ENCODE measurements at regions not wholly inside any gene's neighbourhood (a gene's known extent, or its start where the extent isn't known, plus 50 kb on each side); places are given as distances from the start of the nearest gene placed in this dataset.

DNA sequence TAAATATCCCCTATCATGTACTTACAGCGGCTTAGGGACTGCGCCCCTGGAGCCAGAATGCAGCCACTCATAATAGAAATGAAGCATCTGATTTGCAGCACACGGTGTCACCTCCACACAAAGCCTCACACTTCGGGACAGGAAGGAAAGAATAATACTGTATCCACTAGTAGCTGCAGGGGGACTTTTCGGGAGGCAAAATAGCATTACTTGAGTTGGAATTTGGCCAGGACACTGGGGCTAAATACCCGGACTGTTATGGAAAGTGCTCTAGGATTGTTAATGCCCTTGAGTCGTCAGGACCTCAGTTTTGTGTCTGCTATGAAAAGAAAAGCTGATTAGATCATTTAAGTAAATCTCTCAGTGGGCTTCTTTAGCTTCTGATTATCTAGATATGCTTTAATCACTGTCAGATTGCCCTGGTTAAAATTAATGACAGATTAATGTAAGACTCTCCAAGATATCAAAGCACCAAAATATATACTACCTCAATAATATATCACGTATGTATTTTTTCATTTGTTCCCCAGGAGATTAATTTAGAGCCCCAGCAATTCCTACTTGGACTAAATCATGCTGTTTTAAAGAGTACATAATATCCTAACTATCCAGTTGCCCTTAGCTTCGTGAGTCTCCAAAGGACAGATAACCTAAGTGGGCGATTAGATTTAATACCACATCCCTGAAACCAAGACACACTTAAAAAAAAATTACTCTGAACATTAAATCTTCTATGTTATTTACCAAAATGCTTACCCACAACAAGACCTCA, 173.0 kb upstream of the NEBL start:
- ChIA-PET POLR2A (ENCODE audit: unreplicated experiment) (no interaction called here), CTCF (no interaction called here)
- H2AFZ ChIP-seq, result no peak overlapping the region
- no peaks in the 10 kb centered on the region for H3K9me2 ChIP-seq (ENCODE audit: insufficient read depth)
- no peaks in the 10 kb centered on the region for H3K36me3 ChIP-seq (ENCODE audit: low read depth)
- H3K4me3 ChIP-seq, result no peak overlapping the region
- H3K79me2 ChIP-seq (ENCODE audit: low read depth), result no peaks in the 10 kb centered on the region
- DNase-seq, result no peak
- intact Hi-C loops (cut with micrococcal nuclease; ENCODE audit: unreplicated experiment), result no loop called here
- no peaks in the 10 kb centered on the region for H3K9me3 ChIP-seq (ENCODE audit: insufficient read depth, low read depth)
- H3K4me2 ChIP-seq, result no peak overlapping the region
- H3K4me1 ChIP-seq (replicated peaks; ENCODE audit: insufficient read depth), result no peaks in the 10 kb centered on the region
- H4K20me1 ChIP-seq (ENCODE audit: insufficient read depth), result no peaks in the 10 kb centered on the region
- no peaks in the 10 kb centered on the region for H3F3A ChIP-seq (ENCODE audit: insufficient read depth, low read depth)
- H3K27me3 ChIP-seq (ENCODE audit: insufficient read depth, low read depth), result no peaks in the 10 kb centered on the region
- no TSS peak for BruUV-seq (replicated peaks)
- no peak for TF ChIP-seq EZH2 (IDR thresholded peaks at IDR 0.05; ENCODE audit: low read depth)
- TF ChIP-seq, protein P1, sequence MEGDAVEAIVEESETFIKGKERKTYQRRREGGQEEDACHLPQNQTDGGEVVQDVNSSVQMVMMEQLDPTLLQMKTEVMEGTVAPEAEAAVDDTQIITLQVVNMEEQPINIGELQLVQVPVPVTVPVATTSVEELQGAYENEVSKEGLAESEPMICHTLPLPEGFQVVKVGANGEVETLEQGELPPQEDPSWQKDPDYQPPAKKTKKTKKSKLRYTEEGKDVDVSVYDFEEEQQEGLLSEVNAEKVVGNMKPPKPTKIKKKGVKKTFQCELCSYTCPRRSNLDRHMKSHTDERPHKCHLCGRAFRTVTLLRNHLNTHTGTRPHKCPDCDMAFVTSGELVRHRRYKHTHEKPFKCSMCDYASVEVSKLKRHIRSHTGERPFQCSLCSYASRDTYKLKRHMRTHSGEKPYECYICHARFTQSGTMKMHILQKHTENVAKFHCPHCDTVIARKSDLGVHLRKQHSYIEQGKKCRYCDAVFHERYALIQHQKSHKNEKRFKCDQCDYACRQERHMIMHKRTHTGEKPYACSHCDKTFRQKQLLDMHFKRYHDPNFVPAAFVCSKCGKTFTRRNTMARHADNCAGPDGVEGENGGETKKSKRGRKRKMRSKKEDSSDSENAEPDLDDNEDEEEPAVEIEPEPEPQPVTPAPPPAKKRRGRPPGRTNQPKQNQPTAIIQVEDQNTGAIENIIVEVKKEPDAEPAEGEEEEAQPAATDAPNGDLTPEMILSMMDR (conservative IDR thresholded peaks at IDR 0.05), result no peak
- H3K27ac ChIP-seq, result no peak overlapping the region

DNA sequence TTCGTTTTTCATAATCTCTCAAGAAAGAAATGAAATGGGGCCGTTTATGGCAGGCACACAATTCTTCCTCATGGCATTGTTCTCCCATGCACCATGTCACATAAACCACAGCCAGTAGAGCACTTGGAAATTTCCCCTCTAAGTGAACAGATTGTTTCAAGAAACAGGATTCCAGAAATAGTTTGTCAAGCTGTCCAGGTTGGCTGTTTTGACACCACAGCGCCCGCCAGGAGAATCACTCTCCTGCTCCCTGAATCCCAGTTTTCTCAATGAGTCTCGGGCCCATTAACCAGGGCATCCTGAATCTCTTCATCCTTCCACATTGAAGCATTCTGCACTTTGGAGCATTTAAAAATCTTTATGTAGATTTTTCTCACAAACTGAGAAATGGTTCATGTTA, 172.2 kb upstream of the NEBL start:
- BruUV-seq (replicated peaks), result no TSS peak
- H3F3A ChIP-seq (ENCODE audit: insufficient read depth, low read depth), result no peaks in the 10 kb centered on the region
- no peaks in the 10 kb centered on the region for H4K20me1 ChIP-seq (ENCODE audit: insufficient read depth)
- no peak for DNase-seq
- TF ChIP-seq EZH2 (IDR thresholded peaks at IDR 0.05; ENCODE audit: low read depth), result no peak
- TF ChIP-seq, protein P1 (conservative IDR thresholded peaks at IDR 0.05), result no peak
- H3K27ac ChIP-seq, result no peak overlapping the region
- no peak overlapping the region for H2AFZ ChIP-seq
- no peak overlapping the region for H3K4me3 ChIP-seq
- no peak overlapping the region for H3K4me2 ChIP-seq
- no peaks in the 10 kb centered on the region for H3K27me3 ChIP-seq (ENCODE audit: insufficient read depth, low read depth)
- intact Hi-C loops (cut with micrococcal nuclease; ENCODE audit: unreplicated experiment), result no loop called here
- no peaks in the 10 kb centered on the region for H3K4me1 ChIP-seq (replicated peaks; ENCODE audit: insufficient read depth)
- H3K36me3 ChIP-seq (ENCODE audit: low read depth), result no peaks in the 10 kb centered on the region
- ChIA-PET POLR2A (ENCODE audit: unreplicated experiment) (no interaction called here), CTCF (no interaction called here)
- H3K79me2 ChIP-seq (ENCODE audit: low read depth), result no peaks in the 10 kb centered on the region
- no peaks in the 10 kb centered on the region for H3K9me2 ChIP-seq (ENCODE audit: insufficient read depth)
- no peaks in the 10 kb centered on the region for H3K9me3 ChIP-seq (ENCODE audit: insufficient read depth, low read depth)

DNA sequence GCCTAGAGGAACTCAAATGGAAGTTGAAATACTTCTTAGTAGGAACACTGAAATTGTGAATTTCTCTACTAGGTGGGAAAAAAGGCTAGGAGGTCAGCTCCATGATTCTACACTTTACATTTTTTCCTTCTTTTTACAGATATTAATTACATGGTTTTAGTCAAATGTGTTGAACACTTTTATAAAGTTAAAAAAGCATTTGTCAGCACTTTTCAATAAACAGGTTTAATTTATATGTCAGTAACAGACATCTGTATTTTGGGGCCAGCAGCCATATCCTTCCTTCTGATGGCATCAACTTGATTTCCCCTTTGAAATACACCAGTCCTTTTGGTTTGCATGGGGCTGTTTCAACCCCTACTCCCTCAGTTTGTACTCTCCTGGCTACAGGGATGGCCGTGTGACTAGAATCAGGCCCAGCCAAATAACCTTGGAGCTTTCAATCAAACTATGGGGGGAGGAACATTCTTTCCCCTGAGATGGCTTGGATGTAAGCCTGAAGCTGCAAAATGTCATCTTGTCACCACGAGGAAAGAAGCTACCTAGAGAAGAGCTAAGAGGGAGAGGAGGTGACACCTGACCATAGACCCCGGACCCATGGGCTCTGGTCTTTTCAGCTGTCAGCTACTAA, 171.0 kb upstream of the NEBL start:
- POLR2A ChIA-PET (ENCODE audit: unreplicated experiment), result no interaction called here
- no TSS peak for BruUV-seq (replicated peaks)

More for the DNA sequence above, 171.0 kb upstream of the NEBL start:
- no peaks in the 10 kb centered on the region for H4K20me1 ChIP-seq (ENCODE audit: insufficient read depth)
- no peaks in the 10 kb centered on the region for H3K9me2 ChIP-seq (ENCODE audit: insufficient read depth)
- no peaks in the 10 kb centered on the region for H3K36me3 ChIP-seq (ENCODE audit: low read depth)
- no peak overlapping the region for H2AFZ ChIP-seq
- no peaks in the 10 kb centered on the region for H3K4me1 ChIP-seq (replicated peaks; ENCODE audit: insufficient read depth)
- intact Hi-C loops (cut with micrococcal nuclease; ENCODE audit: unreplicated experiment), result no loop called here
- no peaks in the 10 kb centered on the region for H3F3A ChIP-seq (ENCODE audit: insufficient read depth, low read depth)
- H3K27ac ChIP-seq, result no peak overlapping the region
- CTCF ChIA-PET, result no interaction called here
- no peaks in the 10 kb centered on the region for H3K27me3 ChIP-seq (ENCODE audit: insufficient read depth, low read depth)
- no peak for DNase-seq
- H3K4me3 ChIP-seq, result no peak overlapping the region
- no peaks in the 10 kb centered on the region for H3K9me3 ChIP-seq (ENCODE audit: insufficient read depth, low read depth)
- no peak overlapping the region for H3K4me2 ChIP-seq
- no peak for TF ChIP-seq EZH2 (IDR thresholded peaks at IDR 0.05; ENCODE audit: low read depth)
- TF ChIP-seq, protein P1 (conservative IDR thresholded peaks at IDR 0.05), result no peak
- no peaks in the 10 kb centered on the region for H3K79me2 ChIP-seq (ENCODE audit: low read depth)
